ENCODE measurements at regions not wholly inside any gene's neighbourhood (a gene's known extent, or its start where the extent isn't known, plus 50 kb on each side); places are given as distances from the start of the nearest gene placed in this dataset.

DNA sequence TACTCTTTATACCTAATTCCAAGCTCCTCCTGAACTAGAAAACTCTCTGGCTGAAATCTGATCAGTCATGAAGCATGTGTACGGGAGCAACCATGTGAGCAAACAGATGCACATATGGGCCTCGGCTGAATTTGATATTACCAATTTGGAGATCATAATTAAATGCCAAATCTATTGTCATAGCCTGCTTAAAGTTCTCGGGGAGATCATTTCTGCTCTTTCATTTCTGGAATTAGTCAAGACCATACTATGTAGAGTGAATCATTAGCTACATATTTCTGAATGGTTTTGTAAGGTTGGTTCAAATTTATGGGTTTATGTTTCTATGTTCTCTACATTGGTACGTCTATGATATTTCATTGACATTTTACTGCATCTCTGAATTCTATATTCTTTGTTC, 205.5 kb downstream of the UBE2E3 start:
- no peak for TF ChIP-seq SP1 (IDR thresholded peaks at IDR 0.05)
- no peak for TF ChIP-seq CTCF (IDR thresholded peaks at IDR 0.05; ENCODE audit: low read depth, low read length, missing input control)
- TF ChIP-seq RXRA (IDR thresholded peaks at IDR 0.05) = no peak
